DND-41 (cell line): ENCODE measurements at regions not wholly inside any gene's neighbourhood (a gene's known extent, or its start where the extent isn't known, plus 50 kb on each side); places are given as distances from the start of the nearest gene placed in this dataset.

ENCODE experiments used
- CTCF ChIP-seq: IDR thresholded peaks from 2 replicates; pipeline ENCODE4 v1.5.1; 2012; ENCODE audit warnings: borderline replicate concordance, low read length, moderate library complexity, mild to moderate bottlenecking; ENCODE audit not compliant: poor library complexity, severe bottlenecking; ENCODE audit errors: extremely low read depth
- EZH2 ChIP-seq: IDR thresholded peaks from 3 replicates; pipeline ENCODE4 v1.6.1; 2012; ENCODE audit warnings: borderline replicate concordance, low read depth, mild to moderate bottlenecking, moderate library complexity, low read length, inconsistent platforms; ENCODE audit not compliant: severe bottlenecking

GRCh38 chr13:108020027-108020426, 195.3 kb downstream of the LIG4 start:
- TF ChIP-seq CTCF (no peak), EZH2 (no peak)
